ENCODE measurements at regions not wholly inside any gene's neighbourhood (a gene's known extent, or its start where the extent isn't known, plus 50 kb on each side); places are given as distances from the start of the nearest gene placed in this dataset.
A peak's percentile ranks its signal among the peaks of the same experiment; 100 is the strongest.

- no peak for DNase-seq
Measured at GRCh38 chr2:176388861-176389260, 119.6 kb downstream of the MTX2 start.

- DNase-seq: no peak
Measured at GRCh38 chr2:176390276-176391147, 121.3 kb downstream of the MTX2 start.

GRCh38 chr2:176391148-176391419 is 121.8 kb downstream of the MTX2 start:
- no peak for DNase-seq

GRCh38 chr2:176392249-176392648 is 123.0 kb downstream of the MTX2 start:
- DNase-seq: no peak

GRCh38 chr2:176392744-176393414 is 123.6 kb downstream of the MTX2 start:
- DNase-seq: no peak

GRCh38 chr2:176395273-176395854 is 126.1 kb downstream of the MTX2 start:
- DNase-seq: no peak

- DNase-seq: no peak
Measured at GRCh38 chr2:176398243-176399073, 129.2 kb downstream of the MTX2 start.

- DNase-seq: no peak
Measured at GRCh38 chr2:176399074-176399598, 129.9 kb downstream of the MTX2 start.

GRCh38 chr2:176405477-176405876 is 136.2 kb downstream of the MTX2 start:
- no peak for DNase-seq

GRCh38 chr2:176407706-176408105 is 138.5 kb downstream of the MTX2 start:
- DNase-seq: peak in 1 of 2 experiments; percentile 20

- DNase-seq: no peak
Measured at GRCh38 chr2:176409671-176410070, 140.4 kb downstream of the MTX2 start.

GRCh38 chr2:176412136-176412535 is 142.9 kb downstream of the MTX2 start:
- no peak for DNase-seq

- no peak for DNase-seq
Measured at GRCh38 chr2:176413786-176414185, 144.5 kb downstream of the MTX2 start.

GRCh38 chr2:176414641-176415040 is 145.4 kb downstream of the MTX2 start:
- DNase-seq: no peak

GRCh38 chr2:176415174-176415895 is 146.1 kb downstream of the MTX2 start:
- DNase-seq: peak; percentile 71 to 90

- no peak for DNase-seq
Measured at GRCh38 chr2:176415937-176416499, 146.8 kb downstream of the MTX2 start.

- DNase-seq: no peak
Measured at GRCh38 chr2:176418768-176419167, 149.5 kb downstream of the MTX2 start.

GRCh38 chr2:176419591-176420071 is 150.4 kb downstream of the MTX2 start:
- no peak for DNase-seq

- DNase-seq: peak in 1 of 2 experiments; percentile 15
Measured at GRCh38 chr2:176421297-176422050, 152.2 kb downstream of the MTX2 start.

GRCh38 chr2:176423819-176424218 is 154.6 kb downstream of the MTX2 start:
- no peak for DNase-seq

- no peak for DNase-seq
Measured at GRCh38 chr2:176424746-176425145, 155.5 kb downstream of the MTX2 start.

Data from NCI-H524 (cell line).